A673 (cell line): ENCODE measurements at regions not wholly inside any gene's neighbourhood (a gene's known extent, or its start where the extent isn't known, plus 50 kb on each side); places are given as distances from the start of the nearest gene placed in this dataset.

Experiments
- BruUV-seq: library from RNA; stranded (reverse); fragments of 400-500 nt; replicated peaks from 2 replicates; lab custom pipeline; 2021; lab: Mats Ljungman, UMichigan
- CTCF ChIA-PET: fragments of 300-600 bp; sonication (Branson Sonifier 250); formaldehyde crosslinking; loops from one replicate; lab custom pipeline; 2022; ENCODE audit warnings: antibody characterized with exemption; lab: Charles Lee
- POLR2A ChIA-PET: fragments of 300-600 bp; sonication (Branson Sonifier 250); formaldehyde crosslinking; loops from one replicate; lab custom pipeline; 2022; ENCODE audit warnings: antibody characterized with exemption; ENCODE audit not compliant: low non-redundant PET; lab: Charles Lee
- DNase-seq: peaks from one replicate; pipeline ENCODE4 v3.0.0-alpha.2; 2015; ENCODE audit warnings: low spot score
- H3K27ac ChIP-seq: fragments of 200-600 bp; sonication (generic); 2 replicates; pipeline ENCODE4 v1.5.1; 2016; ENCODE audit warnings: mixed run types, low read depth, mild to moderate bottlenecking, mixed read lengths, antibody characterized with exemption, low read length; ENCODE audit not compliant: poor library complexity, severe bottlenecking
- H3K27me3 ChIP-seq: fragments of 200-600 bp; sonication (generic); replicated peaks from 2 replicates; pipeline ENCODE4 v1.6.1; 2017; ENCODE audit warnings: mixed run types, low read depth, mild to moderate bottlenecking, mixed read lengths, antibody characterized with exemption, low read length; ENCODE audit not compliant: insufficient read depth, poor library complexity
- H3K36me3 ChIP-seq: fragments of 200-600 bp; sonication (generic); 2 replicates; pipeline ENCODE4 v1.6.1; 2016; ENCODE audit warnings: mixed run types, mild to moderate bottlenecking, mixed read lengths, antibody characterized with exemption, low read length; ENCODE audit not compliant: insufficient read depth, poor library complexity, severe bottlenecking
- H3K4me1 ChIP-seq: fragments of 200-600 bp; sonication (generic); 2 replicates; pipeline ENCODE4 v1.6.1; 2017; ENCODE audit warnings: mixed run types, mild to moderate bottlenecking, mixed read lengths, antibody characterized with exemption, low read length; ENCODE audit not compliant: insufficient read depth, poor library complexity, severe bottlenecking
- H3K4me3 ChIP-seq: fragments of 200-600 bp; sonication (generic); 2 replicates; pipeline ENCODE4 v1.5.1; 2016; ENCODE audit warnings: low read depth, mixed run types, mild to moderate bottlenecking, mixed read lengths, low read length; ENCODE audit not compliant: poor library complexity, severe bottlenecking
- H3K9me3 ChIP-seq: fragments of 200-600 bp; sonication (generic); 2 replicates; pipeline ENCODE4 v1.6.1; 2016; ENCODE audit warnings: mixed run types, low read depth, mild to moderate bottlenecking, mixed read lengths, antibody characterized with exemption, low read length; ENCODE audit not compliant: poor library complexity, severe bottlenecking
- CTCF ChIP-seq: fragments of 300-800, 200-600 bp; sonication (generic); conservative IDR thresholded peaks from 2 replicates; pipeline ENCODE4 v1.5.1; 2017; ENCODE audit warnings: low read depth, mild to moderate bottlenecking, antibody characterized with exemption, low read length, moderate library complexity, mixed read lengths
- EZH2 ChIP-seq: fragments of 200-600 bp; sonication (generic); IDR thresholded peaks from 2 replicates; pipeline ENCODE4 v1.6.1; 2017; ENCODE audit warnings: borderline replicate concordance, low read depth, mild to moderate bottlenecking, mixed read lengths, antibody characterized with exemption, low read length; ENCODE audit not compliant: poor library complexity, severe bottlenecking
- intact Hi-C: fragments of 100-400 bp; cut with micrococcal nuclease; formaldehyde crosslinking; loops from one replicate; pipeline ENCODE4 v1.10.0; 2022; ENCODE audit not compliant: unreplicated experiment

DNA sequence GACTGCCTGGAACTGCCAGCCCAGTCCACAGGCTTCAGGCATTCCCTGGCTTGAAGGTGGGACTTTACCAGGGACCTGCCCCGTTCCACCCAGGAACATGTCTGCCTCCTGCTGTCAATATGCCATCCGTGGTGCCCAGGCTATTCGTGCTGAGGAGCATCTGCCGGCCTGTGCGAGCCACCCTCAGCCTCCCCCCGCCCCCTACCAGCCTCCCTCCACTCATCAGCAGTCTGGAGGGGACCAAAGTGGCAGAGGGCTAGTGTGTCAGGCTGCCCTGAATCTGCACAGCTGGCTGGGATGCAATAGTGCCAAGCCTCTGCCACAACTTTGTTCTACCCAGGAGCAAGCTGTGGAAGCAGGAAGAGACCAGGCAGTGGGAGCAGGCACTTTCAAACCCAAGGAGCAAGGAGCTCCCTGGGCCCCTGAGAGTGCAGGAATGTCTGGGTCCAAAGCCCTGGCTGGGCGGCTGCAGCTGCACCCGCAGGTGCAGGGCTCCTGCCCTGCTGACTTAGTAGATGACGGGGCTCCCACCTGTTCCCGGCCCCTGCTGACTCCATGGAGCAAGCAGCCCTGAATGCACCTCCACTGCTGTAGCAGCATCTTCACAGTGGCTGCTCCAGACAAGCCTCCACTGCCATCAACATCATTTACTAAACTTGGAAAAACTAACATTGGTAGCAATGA, 423.2 kb downstream of the RERGL start:
- TF ChIP-seq CTCF: no peak
- TF ChIP-seq EZH2: no peak
- H3K4me1 ChIP-seq: no peaks in the 10 kb centered on the region
- no TSS peak for BruUV-seq
- no peak overlapping the region for H3K4me3 ChIP-seq
- H3K9me3 ChIP-seq: no peaks in the 10 kb centered on the region
- ChIA-PET CTCF (no interaction called here), POLR2A (no interaction called here)
- no peaks in the 10 kb centered on the region for H3K27me3 ChIP-seq
- intact Hi-C loops: loop anchor here (1.0 kb wide), 1 partner anchor 17 kb away; no protein-coding TSS in a partner anchor
- no peak for DNase-seq
- no peaks in the 10 kb centered on the region for H3K36me3 ChIP-seq
- no peak overlapping the region for H3K27ac ChIP-seq

DNA sequence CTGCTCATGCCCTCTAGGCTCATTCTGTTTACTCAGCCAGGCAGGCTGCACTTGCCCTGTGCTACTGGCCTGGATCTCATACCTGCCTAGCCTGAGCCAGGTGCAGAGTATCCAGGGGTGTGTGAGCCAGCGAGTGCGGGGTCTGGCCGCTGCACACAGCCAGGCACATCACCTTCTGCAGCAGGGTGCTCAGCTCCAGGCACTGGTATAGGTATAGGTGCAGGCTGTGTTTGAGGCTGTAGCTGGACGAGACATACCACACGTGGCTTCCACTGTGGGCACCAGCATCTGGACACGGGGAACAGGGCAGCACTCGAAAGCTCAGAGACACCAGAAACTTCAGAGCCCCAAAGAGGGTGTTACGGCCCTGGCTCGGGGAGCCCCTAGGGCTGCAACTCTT, 424.2 kb downstream of the RERGL start:
- ChIA-PET CTCF (no interaction called here), POLR2A (no interaction called here)
- no peaks in the 10 kb centered on the region for H3K4me1 ChIP-seq
- H3K27ac ChIP-seq: no peak overlapping the region
- no peak for DNase-seq
- H3K9me3 ChIP-seq: no peaks in the 10 kb centered on the region
- no TSS peak for BruUV-seq
- H3K27me3 ChIP-seq: no peaks in the 10 kb centered on the region
- intact Hi-C loops: loop anchor here (1.0 kb wide), 1 partner anchor 17 kb away; no protein-coding TSS in a partner anchor
- no peak overlapping the region for H3K4me3 ChIP-seq
- TF ChIP-seq CTCF: no peak
- no peak for TF ChIP-seq EZH2
- H3K36me3 ChIP-seq: no peaks in the 10 kb centered on the region

GRCh38 chr12:17661250-17661649, 428.7 kb downstream of the RERGL start:
- Histone ChIP-seq H3K4me3 (no peak overlapping the region), H3K4me1 (no peaks in the 10 kb centered on the region), H3K9me3 (no peaks in the 10 kb centered on the region), H3K27me3 (no peaks in the 10 kb centered on the region), H3K36me3 (no peaks in the 10 kb centered on the region), H3K27ac (no peak overlapping the region)
- ChIA-PET POLR2A (no interaction called here), CTCF (no interaction called here)
- TF ChIP-seq CTCF: no peak
- no peak for TF ChIP-seq EZH2
- DNase-seq: peak; percentile 4
- no TSS peak for BruUV-seq
- intact Hi-C loops: no loop called here
